Uterus (tissue), 2 donors: ENCODE measurements at regions not wholly inside any gene's neighbourhood (a gene's known extent, or its start where the extent isn't known, plus 50 kb on each side); places are given as distances from the start of the nearest gene placed in this dataset.

ENCODE experiments used
- POLR2A ChIP-seq, 2 donors: fragments of 450-650 bp; IDR thresholded peaks; one replicate each; pipeline ENCODE4 v1.6.1; 2016; ENCODE audit warnings: antibody characterized with exemption in 2 of 2, mild to moderate bottlenecking in 1 of 2, moderate library complexity in 1 of 2
- TF ChIP-seq, protein P1 (sequence below), 4 experiments: fragments of 200-600 bp in 2 of 4; fragments of 450-650 bp in 2 of 4; sonication (generic) in 2 of 4; IDR thresholded peaks; one replicate each; pipeline ENCODE4 v1.5.1; 2016 to 2019; ENCODE audit warnings: antibody characterized with exemption in 4 of 4, mild to moderate bottlenecking in 2 of 4, moderate library complexity in 1 of 4

- TF ChIP-seq, protein P1, sequence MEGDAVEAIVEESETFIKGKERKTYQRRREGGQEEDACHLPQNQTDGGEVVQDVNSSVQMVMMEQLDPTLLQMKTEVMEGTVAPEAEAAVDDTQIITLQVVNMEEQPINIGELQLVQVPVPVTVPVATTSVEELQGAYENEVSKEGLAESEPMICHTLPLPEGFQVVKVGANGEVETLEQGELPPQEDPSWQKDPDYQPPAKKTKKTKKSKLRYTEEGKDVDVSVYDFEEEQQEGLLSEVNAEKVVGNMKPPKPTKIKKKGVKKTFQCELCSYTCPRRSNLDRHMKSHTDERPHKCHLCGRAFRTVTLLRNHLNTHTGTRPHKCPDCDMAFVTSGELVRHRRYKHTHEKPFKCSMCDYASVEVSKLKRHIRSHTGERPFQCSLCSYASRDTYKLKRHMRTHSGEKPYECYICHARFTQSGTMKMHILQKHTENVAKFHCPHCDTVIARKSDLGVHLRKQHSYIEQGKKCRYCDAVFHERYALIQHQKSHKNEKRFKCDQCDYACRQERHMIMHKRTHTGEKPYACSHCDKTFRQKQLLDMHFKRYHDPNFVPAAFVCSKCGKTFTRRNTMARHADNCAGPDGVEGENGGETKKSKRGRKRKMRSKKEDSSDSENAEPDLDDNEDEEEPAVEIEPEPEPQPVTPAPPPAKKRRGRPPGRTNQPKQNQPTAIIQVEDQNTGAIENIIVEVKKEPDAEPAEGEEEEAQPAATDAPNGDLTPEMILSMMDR (IDR thresholded peaks at IDR 0.05), result no peak
- no peak for TF ChIP-seq POLR2A (IDR thresholded peaks at IDR 0.05)
Observed at GRCh38 chr9:72420783-72421182, 55.8 kb upstream of the ZFAND5 start.
